Skeletal muscle tissue (tissue), 3 donors: ENCODE measurements at regions not wholly inside any gene's neighbourhood (a gene's known extent, or its start where the extent isn't known, plus 50 kb on each side); places are given as distances from the start of the nearest gene placed in this dataset.
"Not testable (repeated sequence)": the region's sequence is repeated elsewhere in the genome, so short reads cannot be mapped to it uniquely, and the experiment has no call there.

Experiments used
- H3K27ac ChIP-seq: one replicate; pipeline ENCODE4 v1.7.0; 2013; ENCODE audit warnings: mild to moderate bottlenecking, low read depth, low read length, inconsistent platforms
- H3K27me3 ChIP-seq, 3 donors: one replicate each; pipeline ENCODE4 v1.7.0; 2013; ENCODE audit warnings: low read length in 3 of 3; ENCODE audit not compliant: control insufficient read depth in 3 of 3, insufficient read depth in 3 of 3
- H3K36me3 ChIP-seq, 3 donors: one replicate each; pipeline ENCODE4 v1.7.0; 2013; ENCODE audit warnings: low read length in 3 of 3; ENCODE audit not compliant: control insufficient read depth in 3 of 3, insufficient read depth in 3 of 3
- H3K4me1 ChIP-seq, 3 donors: one replicate each; pipeline ENCODE4 v1.7.0; 2013; ENCODE audit warnings: low read length in 3 of 3, mild to moderate bottlenecking in 3 of 3; ENCODE audit not compliant: control insufficient read depth in 3 of 3, insufficient read depth in 3 of 3
- H3K4me3 ChIP-seq, 3 donors: one replicate each; pipeline ENCODE4 v1.7.0; 2013; ENCODE audit warnings: low read length in 3 of 3
- H3K9ac ChIP-seq, 3 donors: one replicate each; pipeline ENCODE4 v1.7.0; 2013; ENCODE audit warnings: low read length in 3 of 3, mild to moderate bottlenecking in 3 of 3, moderate library complexity in 2 of 3, low read depth in 1 of 3
- H3K9me3 ChIP-seq, 3 donors: one replicate each; pipeline ENCODE4 v1.7.0; 2013; ENCODE audit warnings: low read length in 3 of 3; ENCODE audit not compliant: control insufficient read depth in 3 of 3
- donor health status: Osteomylitis.

DNA sequence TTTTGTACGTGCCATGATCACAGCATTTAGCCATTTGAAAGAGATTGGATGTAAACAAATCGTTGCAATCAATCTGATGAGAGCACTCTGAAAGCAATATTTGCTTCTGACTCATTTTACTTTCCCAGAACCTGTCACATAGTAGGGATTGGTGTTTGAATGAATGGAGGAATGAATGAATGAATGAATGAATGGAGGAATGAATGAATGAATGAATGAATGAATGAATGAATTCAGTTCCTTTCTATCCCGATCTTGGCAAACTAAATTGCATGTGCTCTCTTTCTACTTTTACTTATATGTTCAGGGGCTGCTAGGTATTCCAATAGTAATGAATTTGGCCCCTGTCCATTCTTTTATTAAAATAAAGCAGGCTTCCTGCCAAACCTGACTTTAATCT is 1091.7 kb upstream of the CELF2 start:
- no peaks in the 10 kb centered on the region for H3K4me1 ChIP-seq
- H3K9me3 ChIP-seq = no peaks in the 10 kb centered on the region
- no peaks in the 10 kb centered on the region for H3K27me3 ChIP-seq
- H3K27ac ChIP-seq = no peak overlapping the region
- no peaks in the 10 kb centered on the region for H3K36me3 ChIP-seq
- no peak overlapping the region for H3K4me3 ChIP-seq
- H3K9ac ChIP-seq = no peak overlapping the region

DNA sequence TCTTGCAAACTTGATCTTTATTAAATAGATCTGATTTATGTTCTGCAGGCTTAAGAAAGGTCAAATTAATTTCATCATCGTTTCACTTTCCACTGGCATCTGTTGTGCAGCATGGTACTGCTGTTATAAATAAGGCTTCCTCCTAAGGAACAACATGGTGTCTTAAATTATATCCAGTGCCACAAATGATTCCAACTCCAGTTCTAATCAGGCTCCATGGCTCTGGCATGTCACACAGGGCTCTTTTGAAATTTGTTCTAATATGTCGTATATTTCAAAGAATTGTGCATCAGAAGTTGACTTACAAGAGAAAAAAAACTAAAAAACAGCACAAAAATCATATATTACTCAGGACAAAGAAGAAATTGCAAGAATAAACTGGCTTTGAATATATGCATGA is 1090.8 kb upstream of the CELF2 start:
- Histone ChIP-seq H3K4me1 (no peaks in the 10 kb centered on the region), H3K36me3 (no peaks in the 10 kb centered on the region), H3K9me3 (no peaks in the 10 kb centered on the region), H3K27ac (no peak overlapping the region), H3K27me3 (no peaks in the 10 kb centered on the region), H3K9ac (no peak overlapping the region), H3K4me3 (no peak overlapping the region)

DNA sequence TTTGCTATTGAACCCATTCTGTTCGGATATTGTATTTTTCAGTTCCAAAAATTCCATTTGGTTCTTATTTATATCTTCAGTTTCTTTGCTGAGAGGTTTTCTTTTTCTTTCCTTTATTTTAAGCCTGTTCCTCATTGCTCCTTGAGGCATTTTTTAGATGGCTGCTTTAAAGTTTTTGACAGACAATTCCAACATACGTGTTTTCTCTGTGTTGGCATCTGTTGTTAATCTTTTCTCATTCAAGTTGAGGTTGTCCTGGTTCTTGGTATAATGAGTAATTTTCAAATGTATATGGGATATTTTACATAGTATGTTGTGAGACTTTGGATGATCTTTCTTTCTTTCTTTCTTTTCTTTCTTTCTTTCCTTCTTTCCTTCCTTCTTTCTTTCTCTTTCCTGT is 1078.0 kb upstream of the CELF2 start:
- Histone ChIP-seq H3K4me1 (no peaks in the 10 kb centered on the region), H3K27ac (no peak overlapping the region), H3K27me3 (no peaks in the 10 kb centered on the region), H3K9me3 (no peaks in the 10 kb centered on the region), H3K4me3 (no peak overlapping the region), H3K9ac (no peak overlapping the region), H3K36me3 (no peaks in the 10 kb centered on the region)

DNA sequence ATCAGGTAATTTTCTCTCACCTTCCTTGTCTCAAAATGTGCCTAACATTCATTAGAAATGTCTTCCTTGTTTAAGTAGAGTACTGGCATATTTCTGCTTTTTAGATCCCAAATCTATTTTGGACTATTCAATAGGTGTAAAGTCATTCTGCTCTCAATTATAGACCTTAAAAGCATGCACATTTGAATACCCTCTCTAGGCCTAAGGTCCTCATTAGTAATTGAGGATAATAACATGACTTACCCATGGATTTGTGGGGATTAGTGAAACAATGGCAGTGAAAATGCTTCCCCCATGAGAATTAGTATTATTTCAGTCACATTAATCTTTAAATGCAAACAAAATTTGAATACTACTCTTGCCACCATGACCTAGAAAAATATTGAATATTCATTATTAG is 1073.0 kb upstream of the CELF2 start:
- Histone ChIP-seq H3K27me3 (no peaks in the 10 kb centered on the region), H3K9me3 (peaks cover 0 to 4% (median 0%) of the 10 kb centered on the region in 3 donors), H3K9ac (no peak overlapping the region), H3K4me1 (no peaks in the 10 kb centered on the region), H3K4me3 (no peak overlapping the region), H3K27ac (no peak overlapping the region), H3K36me3 (no peaks in the 10 kb centered on the region)

DNA sequence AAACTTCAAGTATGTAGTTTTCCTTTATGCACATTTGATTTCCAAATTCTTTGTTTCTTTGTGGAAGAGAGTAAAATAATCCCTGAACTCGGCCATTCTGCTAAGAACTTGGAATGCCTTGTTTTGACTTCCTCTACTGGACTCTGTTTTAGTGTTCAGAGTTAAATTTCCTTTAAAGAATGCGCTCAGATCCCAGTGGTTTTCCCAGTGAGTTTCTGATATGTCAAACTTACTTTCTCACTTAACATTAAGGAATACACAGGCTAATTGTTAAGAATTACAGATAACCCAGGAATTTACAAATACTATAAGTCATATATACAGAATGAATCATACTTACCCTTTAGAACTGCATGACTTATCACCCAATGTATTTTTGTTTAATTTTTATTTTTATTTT is 1067.6 kb upstream of the CELF2 start:
- no peaks in the 10 kb centered on the region for H3K4me1 ChIP-seq
- no peak overlapping the region for H3K9ac ChIP-seq
- no peaks in the 10 kb centered on the region for H3K36me3 ChIP-seq
- no peaks in the 10 kb centered on the region for H3K27me3 ChIP-seq
- peaks cover 0 to 4% (median 0%) of the 10 kb centered on the region in 3 donors for H3K9me3 ChIP-seq
- H3K27ac ChIP-seq = no peak overlapping the region
- no peak overlapping the region for H3K4me3 ChIP-seq

DNA sequence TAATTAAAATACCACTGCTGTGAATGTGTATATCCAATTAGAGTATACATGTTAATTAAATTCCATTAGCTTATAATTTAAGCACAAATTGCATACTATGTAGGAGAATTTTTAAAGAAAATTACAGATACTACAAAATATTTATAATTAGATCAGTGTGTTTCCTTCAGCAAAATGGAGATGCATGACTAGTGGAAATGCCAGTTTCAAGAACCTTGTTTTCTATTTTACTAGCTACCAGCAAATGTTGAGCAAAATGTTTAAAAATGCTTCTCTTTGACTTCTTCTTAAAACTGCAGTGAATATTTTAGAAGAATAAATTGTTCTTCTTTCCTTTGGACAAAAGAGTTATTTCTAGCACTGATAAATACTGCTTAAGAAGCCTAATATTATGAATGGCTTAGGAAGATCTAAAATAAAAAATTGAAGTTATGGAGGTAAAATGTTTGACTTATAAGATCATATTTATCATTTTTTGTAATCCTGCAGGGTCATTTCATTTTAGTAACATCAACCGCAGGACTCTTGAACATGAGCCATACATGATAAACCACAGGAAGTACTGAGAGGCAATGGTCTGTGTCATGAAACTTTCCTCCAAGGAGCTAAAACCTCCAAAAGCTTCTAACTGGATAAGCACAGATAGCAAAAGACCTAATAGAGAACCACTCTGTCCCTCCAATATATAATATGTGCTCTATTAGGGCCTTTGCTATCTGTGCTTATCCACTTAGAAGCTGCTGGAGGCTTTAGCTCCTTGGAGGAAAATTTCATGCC is 1066.0 kb upstream of the CELF2 start:
- Histone ChIP-seq H3K36me3 (no peaks in the 10 kb centered on the region), H3K4me3 (no peak overlapping the region), H3K27me3 (no peaks in the 10 kb centered on the region), H3K9ac (no peak overlapping the region), H3K27ac (no peak overlapping the region), H3K4me1 (no peaks in the 10 kb centered on the region), H3K9me3 (peaks cover 0 to 1% (median 0%) of the 10 kb centered on the region in 3 donors)

DNA sequence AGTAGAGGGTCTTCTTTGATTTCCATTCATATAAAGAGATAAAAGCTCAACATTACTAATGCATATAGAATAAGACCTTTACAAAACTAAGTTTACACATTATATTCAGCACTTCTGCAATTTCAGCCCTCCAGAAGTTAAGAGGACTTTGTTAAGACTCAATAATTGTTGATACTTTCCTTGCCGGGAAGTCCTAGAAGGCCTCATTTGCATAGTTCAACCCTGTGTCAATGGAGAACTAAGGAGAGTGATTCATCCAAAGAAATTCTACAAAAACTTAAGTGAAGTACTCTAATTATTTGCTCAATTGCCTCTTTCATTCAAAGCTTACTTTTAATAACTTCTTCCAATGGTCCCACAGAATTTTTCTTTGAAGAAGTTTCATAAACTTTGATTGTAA is 1060.3 kb upstream of the CELF2 start:
- no peak overlapping the region for H3K4me3 ChIP-seq

DNA sequence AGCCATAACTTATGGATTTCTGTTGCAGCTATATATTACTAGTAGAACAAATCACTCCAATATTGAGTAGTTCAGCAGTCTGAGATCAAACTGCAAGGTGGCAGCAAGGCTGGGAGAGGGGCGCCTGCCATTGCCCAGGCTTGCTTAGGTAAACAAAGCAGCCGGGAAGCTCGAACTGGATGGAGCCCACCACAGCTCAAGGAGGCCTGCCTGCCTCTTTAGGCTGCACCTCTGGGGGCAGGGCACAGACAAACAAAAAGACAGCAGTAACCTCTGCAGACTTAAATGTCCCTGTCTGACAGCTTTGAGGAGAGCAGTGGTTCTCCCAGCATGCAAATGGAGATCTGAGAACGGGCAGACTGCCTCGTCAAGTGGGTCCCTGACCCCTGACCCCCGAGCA is 1059.8 kb upstream of the CELF2 start:
- not testable (repeated sequence) for H3K36me3 ChIP-seq, H3K4me1 ChIP-seq, H3K9ac ChIP-seq, H3K9me3 ChIP-seq, H3K27ac ChIP-seq, H3K4me3 ChIP-seq, H3K27me3 ChIP-seq

More for the DNA sequence above, 1060.3 kb upstream of the CELF2 start:
- Histone ChIP-seq H3K36me3 (no peaks in the 10 kb centered on the region), H3K9me3 (no peaks in the 10 kb centered on the region), H3K27ac (no peak overlapping the region), H3K9ac (no peak overlapping the region), H3K4me1 (no peaks in the 10 kb centered on the region), H3K27me3 (no peaks in the 10 kb centered on the region)

DNA sequence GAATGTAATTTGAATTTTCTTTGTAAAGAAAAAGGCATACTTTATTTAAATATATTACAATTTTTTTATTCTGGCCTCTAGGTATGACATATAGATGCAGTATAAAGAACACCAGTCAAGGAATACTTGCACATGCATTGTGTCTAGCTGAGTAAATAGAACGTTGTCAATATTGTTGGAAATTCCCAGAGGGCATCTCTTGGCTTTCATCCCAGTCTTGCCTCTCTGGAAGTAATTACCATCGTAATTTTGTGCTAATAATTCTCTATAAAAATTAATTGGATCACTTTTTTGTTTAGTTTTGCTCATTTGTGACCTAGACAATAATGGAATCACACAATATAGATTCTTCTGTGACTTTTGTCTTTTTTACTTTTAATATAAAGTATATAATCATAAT is 1052.3 kb upstream of the CELF2 start:
- H3K9me3 ChIP-seq = no peaks in the 10 kb centered on the region
- no peak overlapping the region for H3K4me3 ChIP-seq
- H3K36me3 ChIP-seq = no peaks in the 10 kb centered on the region
- no peaks in the 10 kb centered on the region for H3K4me1 ChIP-seq
- no peaks in the 10 kb centered on the region for H3K27me3 ChIP-seq
- H3K9ac ChIP-seq = no peak overlapping the region
- no peak overlapping the region for H3K27ac ChIP-seq

DNA sequence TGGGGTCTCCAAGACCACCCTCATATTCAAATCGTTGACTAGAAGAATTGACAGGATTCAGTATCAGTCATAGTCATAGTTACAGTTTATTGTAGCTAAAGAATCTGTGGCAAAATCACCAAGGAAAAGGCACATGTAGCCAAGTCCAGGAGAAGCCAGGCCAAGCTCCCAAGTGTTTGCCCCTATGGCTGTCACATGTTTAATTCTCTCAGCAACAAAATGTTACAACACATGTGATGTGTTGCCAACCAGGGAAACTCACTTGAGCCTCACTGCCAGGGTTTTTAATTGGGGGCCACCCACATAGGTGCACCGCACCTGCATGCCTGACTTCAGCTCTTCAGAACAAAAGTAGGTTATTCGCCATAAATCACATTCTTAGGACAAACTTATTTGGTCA is 1030.9 kb upstream of the CELF2 start:
- no peak overlapping the region for H3K27ac ChIP-seq
- no peaks in the 10 kb centered on the region for H3K27me3 ChIP-seq
- H3K4me3 ChIP-seq = no peak overlapping the region
- H3K9me3 ChIP-seq = no peaks in the 10 kb centered on the region
- H3K9ac ChIP-seq = no peak overlapping the region
- no peaks in the 10 kb centered on the region for H3K4me1 ChIP-seq
- no peaks in the 10 kb centered on the region for H3K36me3 ChIP-seq
